Vagina (tissue), 2 donors: ENCODE measurements at regions not wholly inside any gene's neighbourhood (a gene's known extent, or its start where the extent isn't known, plus 50 kb on each side); places are given as distances from the start of the nearest gene placed in this dataset.

Experiments
- DNase-seq, 2 donors: peaks; one replicate each; pipeline ENCODE4 v3.0.0-alpha.2; 2017; ENCODE audit errors: extremely low spot score in 2 of 2
- H3K27ac ChIP-seq: fragments of 200-600 bp; sonication (generic); one replicate; pipeline ENCODE4 v1.5.1; 2019
- H3K27me3 ChIP-seq: fragments of 200-600 bp; sonication (generic); one replicate; pipeline ENCODE4 v1.5.1; 2019
- H3K36me3 ChIP-seq, 2 donors: fragments of 200-600 bp; sonication (generic); one replicate each; pipeline ENCODE4 v1.5.1; 2017 to 2019
- H3K4me1 ChIP-seq: fragments of 200-600 bp; sonication (generic); one replicate; pipeline ENCODE4 v1.5.1; 2019
- H3K4me3 ChIP-seq, 2 donors: fragments of 200-600 bp; sonication (generic); 1 replicate in 1 of 2; 2 replicates in 1 of 2; pipeline ENCODE4 v1.5.1; 2016 to 2019
- H3K9me3 ChIP-seq: fragments of 200-600 bp; sonication (generic); one replicate; pipeline ENCODE4 v1.5.1; 2019
- POLR2A ChIP-seq, 2 donors: fragments of 450-650 bp; IDR thresholded peaks; one replicate each; pipeline ENCODE4 v1.6.1; 2017; ENCODE audit warnings: antibody characterized with exemption in 2 of 2, mild to moderate bottlenecking in 2 of 2, moderate library complexity in 2 of 2
- POLR2AphosphoS5 ChIP-seq, 2 donors: sonication (generic); formaldehyde crosslinking; IDR thresholded peaks; one replicate each; pipeline ENCODE4 v1.9.0; 2017; ENCODE audit warnings: antibody characterized with exemption in 2 of 2, mild to moderate bottlenecking in 2 of 2, low read depth in 1 of 2; ENCODE audit not compliant: insufficient read depth in 1 of 2
- intact Hi-C: fragments of 100-400 bp; cut with DNase I; formaldehyde crosslinking; loops from one replicate; pipeline ENCODE4 v1.15.1; 2023
- TF ChIP-seq, protein P1 (sequence below), 3 experiments: fragments of 450-650 bp in 2 of 3; fragments of 200-600 bp in 1 of 3; sonication (generic) in 1 of 3; IDR thresholded peaks; one replicate each; pipeline ENCODE4 v1.5.1; 2017 to 2019; ENCODE audit warnings: antibody characterized with exemption in 3 of 3, mild to moderate bottlenecking in 2 of 3, moderate library complexity in 2 of 3

DNA sequence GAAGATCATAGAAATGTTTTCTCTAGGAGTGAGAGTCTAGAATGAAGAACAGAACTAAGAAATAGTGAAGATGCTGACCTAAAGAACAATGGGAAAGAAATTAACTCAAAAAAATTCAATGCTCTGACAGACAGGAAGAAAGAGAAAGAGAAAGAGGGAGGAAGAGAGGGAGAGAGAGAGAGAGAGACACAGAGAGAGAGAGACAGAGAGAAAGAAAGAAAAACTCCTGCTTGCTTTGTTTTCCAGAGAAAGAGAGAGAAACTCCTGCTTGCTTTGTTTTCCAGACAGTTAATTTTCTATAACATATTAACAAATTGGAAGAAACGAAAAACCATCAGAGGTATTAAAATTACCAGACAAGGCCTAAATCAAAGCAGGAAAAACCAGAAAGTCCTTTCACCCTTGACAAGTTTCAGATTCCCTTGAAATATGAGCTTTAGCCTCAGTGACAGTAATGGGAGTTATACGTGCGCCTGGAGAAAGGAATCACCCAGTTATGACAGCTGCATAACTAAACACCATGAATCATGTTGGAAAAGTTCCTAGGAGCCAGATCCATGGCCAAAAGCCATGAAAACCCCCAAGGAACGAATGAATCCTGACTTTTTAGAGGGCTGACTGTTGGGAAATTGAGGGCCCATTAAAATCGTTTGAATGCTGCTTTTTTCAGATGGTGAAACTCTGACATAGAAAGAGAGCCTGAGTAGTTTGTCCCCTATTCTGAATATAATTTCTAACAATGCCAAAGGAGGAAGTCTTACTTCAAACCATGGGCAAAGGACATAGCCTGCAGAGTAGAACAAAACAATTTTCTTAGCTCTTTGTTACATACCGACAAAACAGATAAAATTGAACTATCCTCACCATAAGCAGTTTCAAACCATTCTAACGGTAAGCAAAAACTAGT is 228.6 kb upstream of the CHST9 start:
- H3K27ac ChIP-seq, result peak overlapping the region; percentile 42
- intact Hi-C loops, result no loop called here
- TF ChIP-seq POLR2AphosphoS5 (IDR thresholded peaks at IDR 0.05; ENCODE audit: insufficient read depth in 1 of 2, low read depth in 1 of 2) (peak in 1 of 2 donors; percentile 67), POLR2A (IDR thresholded peaks at IDR 0.05) (no peak)
- TF ChIP-seq, protein P1, sequence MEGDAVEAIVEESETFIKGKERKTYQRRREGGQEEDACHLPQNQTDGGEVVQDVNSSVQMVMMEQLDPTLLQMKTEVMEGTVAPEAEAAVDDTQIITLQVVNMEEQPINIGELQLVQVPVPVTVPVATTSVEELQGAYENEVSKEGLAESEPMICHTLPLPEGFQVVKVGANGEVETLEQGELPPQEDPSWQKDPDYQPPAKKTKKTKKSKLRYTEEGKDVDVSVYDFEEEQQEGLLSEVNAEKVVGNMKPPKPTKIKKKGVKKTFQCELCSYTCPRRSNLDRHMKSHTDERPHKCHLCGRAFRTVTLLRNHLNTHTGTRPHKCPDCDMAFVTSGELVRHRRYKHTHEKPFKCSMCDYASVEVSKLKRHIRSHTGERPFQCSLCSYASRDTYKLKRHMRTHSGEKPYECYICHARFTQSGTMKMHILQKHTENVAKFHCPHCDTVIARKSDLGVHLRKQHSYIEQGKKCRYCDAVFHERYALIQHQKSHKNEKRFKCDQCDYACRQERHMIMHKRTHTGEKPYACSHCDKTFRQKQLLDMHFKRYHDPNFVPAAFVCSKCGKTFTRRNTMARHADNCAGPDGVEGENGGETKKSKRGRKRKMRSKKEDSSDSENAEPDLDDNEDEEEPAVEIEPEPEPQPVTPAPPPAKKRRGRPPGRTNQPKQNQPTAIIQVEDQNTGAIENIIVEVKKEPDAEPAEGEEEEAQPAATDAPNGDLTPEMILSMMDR (IDR thresholded peaks at IDR 0.05), result no peak
- H3K27me3 ChIP-seq, result no peaks in the 10 kb centered on the region
- H3K9me3 ChIP-seq, result no peaks in the 10 kb centered on the region
- H3K4me1 ChIP-seq, result no peaks in the 10 kb centered on the region
- no peaks in the 10 kb centered on the region for H3K36me3 ChIP-seq
- no peak overlapping the region for H3K4me3 ChIP-seq
- DNase-seq, result no peak

- no peaks in the 10 kb centered on the region for H3K4me1 ChIP-seq
- no peaks in the 10 kb centered on the region for H3K9me3 ChIP-seq
- intact Hi-C loops, result no loop called here
- TF ChIP-seq POLR2A (IDR thresholded peaks at IDR 0.05) (no peak), POLR2AphosphoS5 (IDR thresholded peaks at IDR 0.05; ENCODE audit: insufficient read depth in 1 of 2, low read depth in 1 of 2) (no peak)
- TF ChIP-seq, protein P1 (IDR thresholded peaks at IDR 0.05), result no peak
- no peak overlapping the region for H3K4me3 ChIP-seq
- H3K27me3 ChIP-seq, result no peaks in the 10 kb centered on the region
- no peak for DNase-seq
- no peaks in the 10 kb centered on the region for H3K36me3 ChIP-seq
- no peak overlapping the region for H3K27ac ChIP-seq
Observed at GRCh38 chr18:27412556-27412955, 227.4 kb upstream of the CHST9 start.

- Histone ChIP-seq H3K4me3 (no peak overlapping the region), H3K4me1 (no peaks in the 10 kb centered on the region), H3K9me3 (no peaks in the 10 kb centered on the region), H3K27me3 (no peaks in the 10 kb centered on the region), H3K36me3 (no peaks in the 10 kb centered on the region), H3K27ac (no peak overlapping the region)
- TF ChIP-seq, protein P1 (IDR thresholded peaks at IDR 0.05), result no peak
- no peak for TF ChIP-seq POLR2A (IDR thresholded peaks at IDR 0.05)
- no peak for TF ChIP-seq POLR2AphosphoS5 (IDR thresholded peaks at IDR 0.05; ENCODE audit: insufficient read depth in 1 of 2, low read depth in 1 of 2)
- intact Hi-C loops, result no loop called here
- no peak for DNase-seq
Observed at GRCh38 chr18:27411911-27412310, 226.8 kb upstream of the CHST9 start.

- DNase-seq, result no peak
- TF ChIP-seq POLR2A (IDR thresholded peaks at IDR 0.05), result no peak
- TF ChIP-seq POLR2AphosphoS5 (IDR thresholded peaks at IDR 0.05; ENCODE audit: insufficient read depth in 1 of 2, low read depth in 1 of 2), result no peak
- TF ChIP-seq, protein P1 (IDR thresholded peaks at IDR 0.05), result no peak
Observed at GRCh38 chr18:27411013-27411412, 225.9 kb upstream of the CHST9 start.

DNA sequence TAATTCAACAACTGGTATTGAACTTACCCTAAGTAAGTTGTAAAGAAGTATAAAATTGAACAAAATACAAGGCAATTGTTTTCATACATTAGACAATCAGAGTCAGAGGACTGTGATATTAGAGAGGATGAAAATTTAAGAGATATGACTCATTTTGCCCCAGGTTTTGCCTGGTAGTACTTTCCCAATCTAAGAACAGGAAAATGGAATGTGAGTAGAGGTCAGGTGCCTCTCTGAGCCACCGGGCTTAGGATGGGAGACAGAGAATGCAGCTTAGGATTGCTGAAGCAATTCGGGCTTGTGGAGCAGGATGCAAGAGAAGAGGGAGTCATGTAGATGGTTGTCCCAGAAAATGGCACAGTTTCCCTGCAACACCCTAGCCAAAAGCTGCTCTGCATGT is 219.7 kb upstream of the CHST9 start:
- intact Hi-C loops, result no loop called here
- Histone ChIP-seq H3K36me3 (no peaks in the 10 kb centered on the region), H3K27me3 (no peaks in the 10 kb centered on the region), H3K9me3 (no peaks in the 10 kb centered on the region), H3K27ac (no peak overlapping the region), H3K4me1 (no peaks in the 10 kb centered on the region), H3K4me3 (no peak overlapping the region)
- DNase-seq, result no peak
- TF ChIP-seq POLR2AphosphoS5 (IDR thresholded peaks at IDR 0.05; ENCODE audit: insufficient read depth in 1 of 2, low read depth in 1 of 2) (no peak), POLR2A (IDR thresholded peaks at IDR 0.05) (no peak)
- TF ChIP-seq, protein P1 (IDR thresholded peaks at IDR 0.05), result no peak

More at GRCh38 chr18:27411013-27411412, 225.9 kb upstream of the CHST9 start:
- intact Hi-C loops, result no loop called here
- no peaks in the 10 kb centered on the region for H3K9me3 ChIP-seq
- H3K27ac ChIP-seq, result no peak overlapping the region
- no peaks in the 10 kb centered on the region for H3K36me3 ChIP-seq
- H3K4me1 ChIP-seq, result no peaks in the 10 kb centered on the region
- H3K27me3 ChIP-seq, result no peaks in the 10 kb centered on the region
- no peak overlapping the region for H3K4me3 ChIP-seq
